ENCODE measurements at regions not wholly inside any gene's neighbourhood (a gene's known extent, or its start where the extent isn't known, plus 50 kb on each side); places are given as distances from the start of the nearest gene placed in this dataset.

GRCh38 chr7:124088590-124088989 lies 55.7 kb upstream of the TMEM229A start:
- no peaks in the 10 kb centered on the region for H3K4me1 ChIP-seq (ENCODE audit: control insufficient read depth, insufficient read depth, low read length)

DNA sequence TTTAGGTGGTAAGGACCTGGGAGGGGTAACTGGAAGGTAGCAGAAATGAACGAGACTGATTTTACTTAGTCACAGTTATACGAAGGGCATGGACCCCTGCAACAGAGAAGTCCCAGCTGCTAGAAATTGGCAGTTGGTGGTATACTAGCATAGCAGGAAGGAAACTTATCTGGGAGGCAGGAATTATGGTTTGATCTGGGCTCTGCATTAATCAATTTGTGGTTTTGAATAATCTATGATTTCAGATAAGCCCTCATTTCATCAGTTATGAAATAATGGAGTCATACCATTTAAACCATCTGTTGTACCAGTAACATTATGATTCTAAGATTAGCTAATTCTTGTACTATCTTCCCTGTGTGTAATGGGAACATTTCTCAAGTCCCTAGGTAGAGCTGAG lies 54.0 kb upstream of the TMEM229A start:
- H3K9ac ChIP-seq (ENCODE audit: low read length) = no peak overlapping the region
- peaks cover 5% of the 10 kb centered on the region; the same call in 1 of the 2 replicates for H3K9me3 ChIP-seq (ENCODE audit: control insufficient read depth, insufficient read depth, low read depth, low read length)
- H3K4me3 ChIP-seq (ENCODE audit: low read depth, low read length) = no peak overlapping the region
- no peaks in the 10 kb centered on the region for H3K27me3 ChIP-seq (ENCODE audit: control insufficient read depth, insufficient read depth, low read length)
- no peak overlapping the region for H3K27ac ChIP-seq (ENCODE audit: low read depth, low read length)
- no peaks in the 10 kb centered on the region for H3K4me1 ChIP-seq (ENCODE audit: control insufficient read depth, insufficient read depth, low read length)
- no peaks in the 10 kb centered on the region for H3K36me3 ChIP-seq (ENCODE audit: control insufficient read depth, insufficient read depth, low read length)

More at GRCh38 chr7:124088590-124088989, 55.7 kb upstream of the TMEM229A start:
- H3K4me3 ChIP-seq (ENCODE audit: low read depth, low read length) = no peak overlapping the region
- no peak overlapping the region for H3K27ac ChIP-seq (ENCODE audit: low read depth, low read length)
- H3K36me3 ChIP-seq (ENCODE audit: control insufficient read depth, insufficient read depth, low read length) = no peaks in the 10 kb centered on the region
- H3K9me3 ChIP-seq (ENCODE audit: control insufficient read depth, insufficient read depth, low read depth, low read length) = no peaks in the 10 kb centered on the region
- H3K27me3 ChIP-seq (ENCODE audit: control insufficient read depth, insufficient read depth, low read length) = no peaks in the 10 kb centered on the region
- no peak overlapping the region for H3K9ac ChIP-seq (ENCODE audit: low read length)

- no peaks in the 10 kb centered on the region for H3K4me1 ChIP-seq (ENCODE audit: control insufficient read depth, insufficient read depth, low read length)
- H3K9ac ChIP-seq (ENCODE audit: low read length) = no peak overlapping the region
- H3K9me3 ChIP-seq (ENCODE audit: control insufficient read depth, insufficient read depth, low read depth, low read length) = peaks cover 5% of the 10 kb centered on the region; the same call in 1 of the 2 replicates
- no peaks in the 10 kb centered on the region for H3K36me3 ChIP-seq (ENCODE audit: control insufficient read depth, insufficient read depth, low read length)
- H3K27ac ChIP-seq (ENCODE audit: low read depth, low read length) = no peak overlapping the region
- no peak overlapping the region for H3K4me3 ChIP-seq (ENCODE audit: low read depth, low read length)
- H3K27me3 ChIP-seq (ENCODE audit: control insufficient read depth, insufficient read depth, low read length) = no peaks in the 10 kb centered on the region
Observed at GRCh38 chr7:124085179-124085578, 52.3 kb upstream of the TMEM229A start.

GRCh38 chr7:124084024-124084423 lies 51.2 kb upstream of the TMEM229A start:
- Histone ChIP-seq H3K4me3 (ENCODE audit: low read depth, low read length) (no peak overlapping the region), H3K9ac (ENCODE audit: low read length) (no peak overlapping the region), H3K36me3 (ENCODE audit: control insufficient read depth, insufficient read depth, low read length) (no peaks in the 10 kb centered on the region), H3K27me3 (ENCODE audit: control insufficient read depth, insufficient read depth, low read length) (no peaks in the 10 kb centered on the region), H3K4me1 (ENCODE audit: control insufficient read depth, insufficient read depth, low read length) (no peaks in the 10 kb centered on the region), H3K27ac (ENCODE audit: low read depth, low read length) (no peak overlapping the region), H3K9me3 (ENCODE audit: control insufficient read depth, insufficient read depth, low read depth, low read length) (peaks cover 5% of the 10 kb centered on the region; the same call in 1 of the 2 replicates)
